HS-27A (cell line): ENCODE measurements at regions not wholly inside any gene's neighbourhood (a gene's known extent, or its start where the extent isn't known, plus 50 kb on each side); places are given as distances from the start of the nearest gene placed in this dataset.

ENCODE experiments used
- DNase-seq: peaks from one replicate; pipeline ENCODE4 v3.0.0-alpha.2; 2012; ENCODE audit warnings: low read depth, missing footprints

GRCh38 chr9:107064378-107064777 is 201.4 kb downstream of the ZNF462 start:
- no peak for DNase-seq

- DNase-seq = no peak
These were observed 202.6 kb downstream of the ZNF462 start for GRCh38 chr9:107065549-107065948.

- DNase-seq = no peak
These were observed 204.9 kb downstream of the ZNF462 start for GRCh38 chr9:107067739-107068416.

- no peak for DNase-seq
These were observed 205.6 kb downstream of the ZNF462 start for GRCh38 chr9:107068581-107068980.

- DNase-seq = no peak
These were observed 207.6 kb downstream of the ZNF462 start for GRCh38 chr9:107070586-107070985.

- no peak for DNase-seq
These were observed 205.0 kb upstream of the RAD23B start for GRCh38 chr9:107078061-107078460.

- no peak for DNase-seq
These were observed 203.5 kb upstream of the RAD23B start for GRCh38 chr9:107079589-107079988.

GRCh38 chr9:107080130-107080529 is 202.9 kb upstream of the RAD23B start:
- DNase-seq = no peak

- DNase-seq = no peak
These were observed 196.6 kb upstream of the RAD23B start for GRCh38 chr9:107086460-107086859.

- DNase-seq = no peak
These were observed 195.9 kb upstream of the RAD23B start for GRCh38 chr9:107087222-107087621.

GRCh38 chr9:107090218-107090617 is 192.9 kb upstream of the RAD23B start:
- DNase-seq = no peak

- no peak for DNase-seq
These were observed 189.6 kb upstream of the RAD23B start for GRCh38 chr9:107093365-107094060.

- DNase-seq = no peak
These were observed 188.7 kb upstream of the RAD23B start for GRCh38 chr9:107094370-107094769.

- DNase-seq = no peak
These were observed 182.5 kb upstream of the RAD23B start for GRCh38 chr9:107100591-107100990.

GRCh38 chr9:107102011-107102410 is 181.1 kb upstream of the RAD23B start:
- DNase-seq = no peak

- DNase-seq = no peak
These were observed 179.5 kb upstream of the RAD23B start for GRCh38 chr9:107103621-107104020.

- DNase-seq = no peak
These were observed 177.3 kb upstream of the RAD23B start for GRCh38 chr9:107105784-107106183.

GRCh38 chr9:107106416-107106815 is 176.7 kb upstream of the RAD23B start:
- DNase-seq = no peak

- DNase-seq = no peak
These were observed 174.5 kb upstream of the RAD23B start for GRCh38 chr9:107108342-107109130.

GRCh38 chr9:107109324-107109723 is 173.8 kb upstream of the RAD23B start:
- DNase-seq = no peak

GRCh38 chr9:107110153-107110552 is 172.9 kb upstream of the RAD23B start:
- no peak for DNase-seq

- DNase-seq = no peak
These were observed 170.3 kb upstream of the RAD23B start for GRCh38 chr9:107112707-107113243.
